LNCaP clone FGC (cell line): ENCODE measurements at regions not wholly inside any gene's neighbourhood (a gene's known extent, or its start where the extent isn't known, plus 50 kb on each side); places are given as distances from the start of the nearest gene placed in this dataset.

Source experiments
- DNase-seq: peaks from one replicate; pipeline ENCODE4 v3.0.0-alpha.2; 2011; ENCODE audit warnings: low read depth
- H3K4me3 ChIP-seq: 2 replicates; pipeline ENCODE4 v1.5.1; 2011; ENCODE audit warnings: mild to moderate bottlenecking, low read depth, low read length, control low read depth
- TF ChIP-seq, protein P1 (sequence below): IDR thresholded peaks from 2 replicates; pipeline ENCODE4 v1.5.1; 2012; ENCODE audit warnings: mild to moderate bottlenecking; ENCODE audit not compliant: control insufficient read depth, insufficient read depth; ENCODE audit errors: extremely low read depth

GRCh38 chr1:81584398-81584797 is 216.3 kb upstream of the ADGRL2 start:
- DNase-seq: no peak
- TF ChIP-seq, protein P1, sequence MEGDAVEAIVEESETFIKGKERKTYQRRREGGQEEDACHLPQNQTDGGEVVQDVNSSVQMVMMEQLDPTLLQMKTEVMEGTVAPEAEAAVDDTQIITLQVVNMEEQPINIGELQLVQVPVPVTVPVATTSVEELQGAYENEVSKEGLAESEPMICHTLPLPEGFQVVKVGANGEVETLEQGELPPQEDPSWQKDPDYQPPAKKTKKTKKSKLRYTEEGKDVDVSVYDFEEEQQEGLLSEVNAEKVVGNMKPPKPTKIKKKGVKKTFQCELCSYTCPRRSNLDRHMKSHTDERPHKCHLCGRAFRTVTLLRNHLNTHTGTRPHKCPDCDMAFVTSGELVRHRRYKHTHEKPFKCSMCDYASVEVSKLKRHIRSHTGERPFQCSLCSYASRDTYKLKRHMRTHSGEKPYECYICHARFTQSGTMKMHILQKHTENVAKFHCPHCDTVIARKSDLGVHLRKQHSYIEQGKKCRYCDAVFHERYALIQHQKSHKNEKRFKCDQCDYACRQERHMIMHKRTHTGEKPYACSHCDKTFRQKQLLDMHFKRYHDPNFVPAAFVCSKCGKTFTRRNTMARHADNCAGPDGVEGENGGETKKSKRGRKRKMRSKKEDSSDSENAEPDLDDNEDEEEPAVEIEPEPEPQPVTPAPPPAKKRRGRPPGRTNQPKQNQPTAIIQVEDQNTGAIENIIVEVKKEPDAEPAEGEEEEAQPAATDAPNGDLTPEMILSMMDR: no peak
- no peak overlapping the region for H3K4me3 ChIP-seq

GRCh38 chr1:81583878-81584277 is 216.9 kb upstream of the ADGRL2 start:
- TF ChIP-seq, protein P1: no peak
- no peak overlapping the region for H3K4me3 ChIP-seq
- no peak for DNase-seq

- DNase-seq: no peak
- TF ChIP-seq, protein P1: no peak
These were observed 218.2 kb upstream of the ADGRL2 start for GRCh38 chr1:81582467-81582986.

DNA sequence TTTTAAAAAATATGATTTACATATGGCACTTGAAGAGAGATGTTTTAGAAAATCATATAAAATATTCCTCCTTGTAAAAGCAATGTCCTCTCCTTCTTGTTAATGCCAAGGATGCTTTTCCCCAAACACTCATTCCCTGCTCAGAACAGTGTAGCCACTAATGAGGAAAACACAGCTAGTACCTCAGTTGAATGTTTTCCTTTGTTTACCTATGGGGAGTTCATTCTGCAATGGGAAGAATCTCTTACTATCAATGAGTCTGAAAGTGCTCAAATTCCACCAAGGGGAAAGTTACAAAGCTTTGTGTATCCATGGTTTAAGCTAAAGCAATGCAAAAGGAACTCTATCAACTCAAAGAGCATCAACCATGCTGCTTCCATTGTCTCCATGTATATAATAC is 221.9 kb upstream of the ADGRL2 start:
- no peak overlapping the region for H3K4me3 ChIP-seq
- DNase-seq: no peak
- TF ChIP-seq, protein P1: no peak

More at GRCh38 chr1:81582467-81582986, 218.2 kb upstream of the ADGRL2 start:
- H3K4me3 ChIP-seq: no peak overlapping the region

- H3K4me3 ChIP-seq: no peak overlapping the region
- no peak for DNase-seq
- TF ChIP-seq, protein P1: no peak
These were observed 223.6 kb upstream of the ADGRL2 start for GRCh38 chr1:81577004-81577697.

DNA sequence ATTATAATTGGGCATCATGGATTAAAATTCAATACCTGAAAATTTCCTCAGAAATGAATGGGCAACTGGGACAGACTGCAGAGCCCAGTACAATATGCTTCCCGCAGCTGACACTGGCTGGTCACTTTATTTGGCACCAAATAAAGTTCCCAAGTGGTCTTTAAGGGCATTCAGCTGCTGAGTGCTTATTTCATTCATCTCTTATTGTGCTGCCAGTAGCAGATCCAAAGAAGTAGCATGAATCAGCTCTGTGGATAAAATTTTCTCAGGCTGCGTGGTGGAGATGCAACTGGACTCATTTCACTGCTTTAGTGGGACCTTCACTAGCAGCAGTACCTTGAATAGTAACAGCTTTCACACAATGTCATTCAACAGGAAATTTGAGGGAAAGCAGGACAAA is 226.3 kb upstream of the ADGRL2 start:
- TF ChIP-seq, protein P1: no peak
- H3K4me3 ChIP-seq: no peak overlapping the region
- DNase-seq: no peak

GRCh38 chr1:81573458-81573857 is 227.3 kb upstream of the ADGRL2 start:
- H3K4me3 ChIP-seq: no peak overlapping the region
- TF ChIP-seq, protein P1: no peak
- no peak for DNase-seq
